T-helper 1 cell treated with Interleukin-12 subunit alpha and Interleukin-12 subunit beta and Interleukin-4 antibody, amounts not matched to agents 30 μg/mL and 1 μg/mL, for 36 hours (primary cell): ENCODE measurements at regions not wholly inside any gene's neighbourhood (a gene's known extent, or its start where the extent isn't known, plus 50 kb on each side); places are given as distances from the start of the nearest gene placed in this dataset.

Source experiments
- H3K27ac Mint-ChIP-seq: one replicate; pipeline ENCODE4 v1.8.0; 2021; ENCODE audit warnings: mild to moderate bottlenecking, mixed read lengths
- H3K27me3 Mint-ChIP-seq: one replicate; pipeline ENCODE4 v1.8.0; 2021; ENCODE audit warnings: low read depth, mixed read lengths
- H3K36me3 Mint-ChIP-seq: one replicate; pipeline ENCODE4 v1.8.0; 2021; ENCODE audit warnings: low read depth, mixed read lengths
- H3K4me1 Mint-ChIP-seq: one replicate; pipeline ENCODE4 v1.8.0; 2021; ENCODE audit warnings: low read depth, mixed read lengths
- H3K4me3 Mint-ChIP-seq: one replicate; pipeline ENCODE4 v1.8.0; 2021; ENCODE audit warnings: mild to moderate bottlenecking, moderate library complexity, mixed read lengths
- H3K9me3 Mint-ChIP-seq: one replicate; pipeline ENCODE4 v1.8.0; 2021; ENCODE audit warnings: mixed read lengths

- peaks cover 3% of the 10 kb centered on the region for H3K4me1 Mint-ChIP-seq
- no peaks in the 10 kb centered on the region for H3K27me3 Mint-ChIP-seq
- peaks cover 5% of the 10 kb centered on the region for H3K9me3 Mint-ChIP-seq
- no peak overlapping the region for H3K4me3 Mint-ChIP-seq
- H3K27ac Mint-ChIP-seq = no peak overlapping the region
- no peaks in the 10 kb centered on the region for H3K36me3 Mint-ChIP-seq
Measured at GRCh38 chr9:94159069-94159939, 75.0 kb downstream of the PTPDC1 start.

GRCh38 chr9:94160594-94161501 lies 76.6 kb downstream of the PTPDC1 start:
- H3K27ac Mint-ChIP-seq = no peak overlapping the region
- H3K36me3 Mint-ChIP-seq = no peaks in the 10 kb centered on the region
- H3K27me3 Mint-ChIP-seq = no peaks in the 10 kb centered on the region
- H3K4me3 Mint-ChIP-seq = no peak overlapping the region
- peaks cover 12% of the 10 kb centered on the region for H3K4me1 Mint-ChIP-seq
- no peaks in the 10 kb centered on the region for H3K9me3 Mint-ChIP-seq

- Mint-ChIP-seq H3K27ac (no peak overlapping the region), H3K4me1 (peaks cover 12% of the 10 kb centered on the region), H3K27me3 (no peaks in the 10 kb centered on the region), H3K4me3 (no peak overlapping the region), H3K9me3 (no peaks in the 10 kb centered on the region), H3K36me3 (no peaks in the 10 kb centered on the region)
Measured at GRCh38 chr9:94161673-94162072, 77.4 kb downstream of the PTPDC1 start.

- Mint-ChIP-seq H3K9me3 (no peaks in the 10 kb centered on the region), H3K36me3 (peaks cover 2% of the 10 kb centered on the region), H3K27me3 (no peaks in the 10 kb centered on the region), H3K4me1 (peaks cover 32% of the 10 kb centered on the region), H3K4me3 (peak overlapping the region; percentile 82), H3K27ac (peak overlapping the region; percentile 49)
Measured at GRCh38 chr9:94164806-94165549, 80.7 kb downstream of the PTPDC1 start.

- peaks cover 36% of the 10 kb centered on the region for H3K4me1 Mint-ChIP-seq
- H3K4me3 Mint-ChIP-seq = peak overlapping the region; percentile 82
- H3K36me3 Mint-ChIP-seq = peaks cover 2% of the 10 kb centered on the region
- no peaks in the 10 kb centered on the region for H3K27me3 Mint-ChIP-seq
- peak overlapping the region; percentile 49 for H3K27ac Mint-ChIP-seq
- no peaks in the 10 kb centered on the region for H3K9me3 Mint-ChIP-seq
Measured at GRCh38 chr9:94165592-94166235, 81.5 kb downstream of the PTPDC1 start.

GRCh38 chr9:94166236-94166975 lies 82.1 kb downstream of the PTPDC1 start:
- H3K27me3 Mint-ChIP-seq = no peaks in the 10 kb centered on the region
- peak overlapping the region; percentile 91 for H3K27ac Mint-ChIP-seq
- no peaks in the 10 kb centered on the region for H3K9me3 Mint-ChIP-seq
- peak overlapping the region; percentile 90 for H3K4me3 Mint-ChIP-seq
- H3K36me3 Mint-ChIP-seq = peaks cover 2% of the 10 kb centered on the region
- peaks cover 38% of the 10 kb centered on the region for H3K4me1 Mint-ChIP-seq

GRCh38 chr9:94166976-94167346 lies 82.7 kb downstream of the PTPDC1 start:
- Mint-ChIP-seq H3K36me3 (peaks cover 2% of the 10 kb centered on the region), H3K4me1 (peaks cover 38% of the 10 kb centered on the region), H3K27ac (peak overlapping the region; percentile 91), H3K9me3 (no peaks in the 10 kb centered on the region), H3K27me3 (no peaks in the 10 kb centered on the region), H3K4me3 (peak overlapping the region; percentile 90)

GRCh38 chr9:94167376-94167890 lies 83.2 kb downstream of the PTPDC1 start:
- Mint-ChIP-seq H3K36me3 (peaks cover 2% of the 10 kb centered on the region), H3K9me3 (no peaks in the 10 kb centered on the region), H3K27ac (peak overlapping the region; percentile 91), H3K4me1 (peaks cover 39% of the 10 kb centered on the region), H3K27me3 (no peaks in the 10 kb centered on the region), H3K4me3 (peak overlapping the region; percentile 90)

GRCh38 chr9:94168203-94169000 lies 84.1 kb downstream of the PTPDC1 start:
- peak overlapping the region; percentile 31 for H3K27ac Mint-ChIP-seq
- peaks cover 46% of the 10 kb centered on the region for H3K4me1 Mint-ChIP-seq
- no peaks in the 10 kb centered on the region for H3K27me3 Mint-ChIP-seq

GRCh38 chr9:94169968-94170367 lies 85.7 kb downstream of the PTPDC1 start:
- Mint-ChIP-seq H3K9me3 (no peaks in the 10 kb centered on the region), H3K4me3 (peak overlapping the region; percentile 1), H3K27me3 (no peaks in the 10 kb centered on the region), H3K27ac (no peak overlapping the region), H3K4me1 (peaks cover 49% of the 10 kb centered on the region), H3K36me3 (peaks cover 15% of the 10 kb centered on the region)

More at GRCh38 chr9:94168203-94169000, 84.1 kb downstream of the PTPDC1 start:
- Mint-ChIP-seq H3K9me3 (no peaks in the 10 kb centered on the region), H3K36me3 (peaks cover 5% of the 10 kb centered on the region), H3K4me3 (peak overlapping the region; percentile 90)

- H3K36me3 Mint-ChIP-seq = peaks cover 29% of the 10 kb centered on the region
- H3K4me1 Mint-ChIP-seq = peaks cover 48% of the 10 kb centered on the region
- peak overlapping the region; percentile 59 for H3K27ac Mint-ChIP-seq
- no peak overlapping the region for H3K4me3 Mint-ChIP-seq
- no peaks in the 10 kb centered on the region for H3K9me3 Mint-ChIP-seq
- H3K27me3 Mint-ChIP-seq = no peaks in the 10 kb centered on the region
Measured at GRCh38 chr9:94173632-94174031, 85.5 kb upstream of the ZNF169 start.

- no peaks in the 10 kb centered on the region for H3K9me3 Mint-ChIP-seq
- H3K36me3 Mint-ChIP-seq = peaks cover 31% of the 10 kb centered on the region
- H3K27me3 Mint-ChIP-seq = no peaks in the 10 kb centered on the region
- no peak overlapping the region for H3K4me3 Mint-ChIP-seq
- peak overlapping the region; percentile 6 for H3K27ac Mint-ChIP-seq
- peaks cover 51% of the 10 kb centered on the region for H3K4me1 Mint-ChIP-seq
Measured at GRCh38 chr9:94174164-94174563, 84.9 kb upstream of the ZNF169 start.
